GM12875 (cell line): ENCODE measurements at regions not wholly inside any gene's neighbourhood (a gene's known extent, or its start where the extent isn't known, plus 50 kb on each side); places are given as distances from the start of the nearest gene placed in this dataset.

Experiments
- H3K4me3 ChIP-seq: one replicate; pipeline ENCODE4 v1.5.1; 2011; ENCODE audit warnings: low read depth, low read length, control low read depth
- TF ChIP-seq, protein P1 (sequence below): IDR thresholded peaks from 2 replicates; pipeline ENCODE4 v1.5.1; 2011; ENCODE audit warnings: low read depth, mild to moderate bottlenecking, control low read depth, inconsistent platforms, low read length, moderate library complexity, borderline replicate concordance; ENCODE audit not compliant: insufficient read depth

DNA sequence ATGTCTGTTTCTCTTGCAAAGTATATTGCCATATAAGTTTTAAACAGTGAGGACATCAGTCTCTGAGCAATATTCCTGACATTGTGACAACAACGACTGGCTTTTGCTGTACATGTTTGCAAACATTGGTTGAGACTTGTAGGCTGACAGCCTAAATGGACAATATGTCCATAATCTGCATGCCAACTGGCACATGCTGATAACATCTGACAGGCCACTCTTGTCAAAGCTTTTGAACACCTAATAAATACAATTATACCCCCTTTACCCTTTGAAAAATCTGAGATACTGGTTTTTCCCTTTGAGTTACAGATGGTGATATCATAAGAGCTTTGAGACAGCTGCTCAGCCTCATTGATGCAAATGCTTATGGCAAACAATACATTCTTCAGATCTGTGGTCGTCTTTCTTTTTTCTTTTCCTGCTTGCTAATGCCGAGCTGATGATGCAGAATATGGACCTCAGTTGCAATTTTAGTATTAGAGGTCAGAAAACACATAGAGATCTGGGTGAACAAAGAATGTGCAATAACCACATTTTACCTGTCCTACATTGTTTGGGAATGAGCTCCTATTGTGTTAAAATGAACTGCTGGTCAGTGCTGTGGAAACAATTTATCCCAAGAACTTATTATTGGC is 114.9 kb downstream of the RFC3 start:
- H3K4me3 ChIP-seq, result no peak overlapping the region
- TF ChIP-seq, protein P1, sequence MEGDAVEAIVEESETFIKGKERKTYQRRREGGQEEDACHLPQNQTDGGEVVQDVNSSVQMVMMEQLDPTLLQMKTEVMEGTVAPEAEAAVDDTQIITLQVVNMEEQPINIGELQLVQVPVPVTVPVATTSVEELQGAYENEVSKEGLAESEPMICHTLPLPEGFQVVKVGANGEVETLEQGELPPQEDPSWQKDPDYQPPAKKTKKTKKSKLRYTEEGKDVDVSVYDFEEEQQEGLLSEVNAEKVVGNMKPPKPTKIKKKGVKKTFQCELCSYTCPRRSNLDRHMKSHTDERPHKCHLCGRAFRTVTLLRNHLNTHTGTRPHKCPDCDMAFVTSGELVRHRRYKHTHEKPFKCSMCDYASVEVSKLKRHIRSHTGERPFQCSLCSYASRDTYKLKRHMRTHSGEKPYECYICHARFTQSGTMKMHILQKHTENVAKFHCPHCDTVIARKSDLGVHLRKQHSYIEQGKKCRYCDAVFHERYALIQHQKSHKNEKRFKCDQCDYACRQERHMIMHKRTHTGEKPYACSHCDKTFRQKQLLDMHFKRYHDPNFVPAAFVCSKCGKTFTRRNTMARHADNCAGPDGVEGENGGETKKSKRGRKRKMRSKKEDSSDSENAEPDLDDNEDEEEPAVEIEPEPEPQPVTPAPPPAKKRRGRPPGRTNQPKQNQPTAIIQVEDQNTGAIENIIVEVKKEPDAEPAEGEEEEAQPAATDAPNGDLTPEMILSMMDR, result no peak

DNA sequence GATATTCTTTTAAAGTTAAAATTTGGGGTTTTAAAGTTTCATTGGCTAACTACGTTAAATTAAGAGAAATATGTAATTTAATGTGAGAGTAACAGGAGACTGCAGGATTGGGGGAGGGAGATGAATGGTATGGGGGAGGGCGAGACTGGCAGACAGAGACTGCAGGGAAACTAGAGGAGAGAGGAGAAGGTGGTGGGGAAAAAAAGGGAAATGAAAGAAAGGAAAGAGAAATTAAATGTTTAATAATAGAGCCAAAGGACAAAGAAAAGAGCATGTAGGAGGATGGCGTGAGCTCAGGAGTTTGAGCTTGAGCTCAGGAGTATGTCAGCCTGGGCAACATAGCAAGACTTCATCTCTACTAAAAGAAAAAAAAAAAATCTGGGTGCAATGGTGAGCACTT is 115.9 kb downstream of the RFC3 start:
- H3K4me3 ChIP-seq, result no peak overlapping the region

DNA sequence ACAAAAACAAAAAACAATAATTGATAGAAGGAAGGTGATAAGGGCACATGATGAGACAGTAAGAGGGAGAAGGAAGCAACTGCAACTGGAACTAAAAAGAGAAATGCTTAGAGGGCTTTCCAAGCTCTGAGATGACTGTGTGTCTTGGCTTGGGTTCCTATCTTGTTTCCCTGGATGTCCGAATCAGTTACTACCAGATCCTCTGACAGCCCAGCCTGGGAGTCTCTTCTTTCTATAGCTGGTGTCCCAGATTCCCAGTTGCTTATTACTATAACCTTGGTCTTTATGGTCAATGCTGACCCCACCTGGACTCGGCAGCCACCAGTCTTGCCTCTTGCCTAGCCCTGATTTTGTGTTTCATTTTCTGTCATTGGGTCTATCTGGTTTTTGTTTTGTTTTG is 116.4 kb downstream of the RFC3 start:
- TF ChIP-seq, protein P1, result no peak
- H3K4me3 ChIP-seq, result no peak overlapping the region

More for the DNA sequence above, 115.9 kb downstream of the RFC3 start:
- TF ChIP-seq, protein P1, result no peak

DNA sequence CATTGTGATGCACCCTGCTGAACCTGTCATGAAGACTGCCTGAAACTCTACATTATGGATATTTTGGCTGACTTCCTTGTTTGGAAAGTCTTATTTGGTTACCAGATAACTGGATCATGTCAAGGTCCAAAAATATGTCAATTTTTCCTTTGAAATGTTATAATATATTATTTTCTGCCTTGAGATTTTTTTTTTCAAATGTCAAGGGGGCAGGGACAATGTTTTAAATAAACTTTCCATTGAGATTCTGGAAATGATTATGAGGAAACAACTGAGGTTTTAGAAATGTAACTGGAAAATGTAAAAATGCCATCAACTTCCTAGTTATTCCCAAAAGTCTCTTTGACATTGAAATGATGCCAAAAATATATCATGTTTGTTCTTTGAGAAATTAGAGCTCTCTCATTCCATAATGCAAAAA is 117.0 kb downstream of the RFC3 start:
- no peak overlapping the region for H3K4me3 ChIP-seq
- TF ChIP-seq, protein P1, result no peak

DNA sequence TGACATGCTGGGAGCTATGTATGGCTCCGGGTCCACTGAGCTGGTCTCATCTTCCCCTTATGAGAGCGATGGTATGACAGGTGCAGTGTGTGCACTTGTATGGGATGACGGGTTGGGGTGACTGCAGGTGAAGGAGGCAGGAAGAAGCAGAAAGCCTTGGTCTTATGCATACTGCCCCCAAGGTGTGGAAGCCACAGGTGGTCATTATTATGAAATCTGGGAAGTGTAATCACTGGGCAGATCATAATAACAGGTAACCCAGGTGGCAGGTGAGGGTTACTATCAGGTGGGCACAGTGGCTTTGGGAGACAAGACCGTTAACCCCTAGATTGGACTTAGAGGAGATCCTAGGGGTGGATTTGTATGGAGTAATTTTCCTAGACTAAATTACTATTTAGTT is 118.0 kb downstream of the RFC3 start:
- TF ChIP-seq, protein P1, result no peak

DNA sequence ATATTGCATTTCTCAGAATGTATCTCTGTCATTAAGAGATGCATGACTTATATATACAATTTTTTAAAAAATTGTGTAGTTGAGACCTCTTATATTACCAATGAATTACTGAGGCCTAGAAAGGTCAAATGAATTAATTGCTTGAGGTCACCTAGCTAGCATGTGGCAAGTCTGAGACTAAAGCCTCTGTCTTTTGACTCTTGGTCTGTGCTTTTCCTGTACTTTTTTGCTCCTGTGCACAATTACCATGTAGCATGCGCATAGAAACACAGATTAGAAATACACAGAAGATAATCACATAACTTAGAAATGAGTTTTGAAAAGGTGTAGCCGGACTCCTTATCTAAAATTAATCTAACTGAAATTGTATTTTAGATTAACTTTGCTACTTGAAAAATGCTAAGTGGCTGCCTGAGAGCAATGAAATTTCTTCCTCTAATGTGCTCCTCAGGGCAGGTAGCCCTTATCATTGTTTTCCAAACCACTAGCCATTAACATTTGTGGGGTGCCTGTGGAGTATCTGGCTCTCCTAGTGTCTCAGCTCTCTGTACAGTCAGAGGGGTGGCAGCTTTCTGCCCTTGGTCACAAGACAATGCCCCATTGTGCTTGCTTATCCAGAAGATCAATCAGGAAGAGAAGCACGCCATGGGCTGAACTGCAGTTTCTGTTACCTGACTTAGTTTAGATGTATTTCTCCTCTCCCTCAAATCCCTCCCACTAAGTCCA is 119.6 kb downstream of the RFC3 start:
- TF ChIP-seq, protein P1, result no peak
- no peak overlapping the region for H3K4me3 ChIP-seq

More for the DNA sequence above, 118.0 kb downstream of the RFC3 start:
- no peak overlapping the region for H3K4me3 ChIP-seq

DNA sequence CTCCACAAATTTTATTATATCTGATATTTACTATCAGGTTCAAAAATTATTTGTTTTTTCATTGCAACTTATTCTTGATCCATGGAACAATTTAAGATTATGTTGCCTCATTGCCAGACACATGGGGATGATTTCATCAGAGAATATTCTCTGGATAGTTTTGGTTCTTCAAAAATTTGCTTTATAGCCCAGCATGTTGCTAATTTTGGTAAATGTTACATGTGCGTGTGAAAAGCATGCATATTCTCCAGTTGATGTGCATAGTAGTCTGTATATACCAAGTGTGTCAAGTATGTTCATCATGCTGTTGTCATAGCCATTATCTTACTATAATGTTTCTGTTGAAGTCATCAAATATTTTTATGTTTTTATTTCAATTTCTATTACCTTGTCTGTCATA is 122.3 kb downstream of the RFC3 start:
- TF ChIP-seq, protein P1, result no peak
- H3K4me3 ChIP-seq, result no peak overlapping the region
